Keratinocyte (primary cell): ENCODE measurements at regions not wholly inside any gene's neighbourhood (a gene's known extent, or its start where the extent isn't known, plus 50 kb on each side); places are given as distances from the start of the nearest gene placed in this dataset.

ENCODE experiments used
- DNase-seq: peaks from one replicate; pipeline ENCODE4 v3.0.0-alpha.2; 2011; ENCODE audit warnings: low read depth, missing footprints, low spot score
- FAIRE-seq: peaks from 2 replicates; lab custom pipeline; 2011; peaks lifted over from hg19 to GRCh38; lab: Jason Lieb, UNC
- H2AFZ ChIP-seq: 2 replicates; pipeline ENCODE4 v1.6.0; 2012; ENCODE audit warnings: low read length, control low read depth, inconsistent platforms; ENCODE audit not compliant: control insufficient read depth
- H3K27ac ChIP-seq: 2 replicates; pipeline ENCODE4 v1.5.1; 2011; ENCODE audit warnings: low read length; ENCODE audit not compliant: control insufficient read depth, insufficient read depth
- H3K27me3 ChIP-seq: 3 replicates; pipeline ENCODE4 v1.6.0; 2011; ENCODE audit warnings: low read length; ENCODE audit not compliant: control insufficient read depth, insufficient read depth; ENCODE audit errors: extremely low read depth
- H3K36me3 ChIP-seq, 2 experiments: 2 replicates in 1 of 2; 3 replicates in 1 of 2; pipeline ENCODE4 v1.5.1; 2011; ENCODE audit warnings: low read length in 2 of 2, mild to moderate bottlenecking in 1 of 2; ENCODE audit not compliant: control insufficient read depth in 2 of 2, insufficient read depth in 2 of 2; ENCODE audit errors: extremely low read depth in 1 of 2
- H3K4me1 ChIP-seq: 3 replicates; pipeline ENCODE4 v1.5.1; 2011; ENCODE audit warnings: low read length; ENCODE audit not compliant: control insufficient read depth, insufficient read depth; ENCODE audit errors: extremely low read depth
- H3K4me2 ChIP-seq: 3 replicates; pipeline ENCODE4 v1.6.0; 2011; ENCODE audit warnings: low read depth, low read length; ENCODE audit not compliant: control insufficient read depth, insufficient read depth; ENCODE audit errors: extremely low read depth
- H3K4me3 ChIP-seq, 3 experiments: fragments of 200-600 bp in 1 of 3; sonication (generic) in 1 of 3; 2 replicates in 2 of 3; 3 replicates in 1 of 3; pipeline ENCODE4 v1.5.1; 2011 to 2016; ENCODE audit warnings: low read length in 3 of 3, mild to moderate bottlenecking in 3 of 3, control low read depth in 2 of 3, inconsistent platforms in 1 of 3, low read depth in 1 of 3, mixed read lengths in 1 of 3, mixed run types in 1 of 3, moderate library complexity in 1 of 3; ENCODE audit not compliant: control insufficient read depth in 2 of 3, insufficient read depth in 2 of 3; ENCODE audit errors: extremely low read depth in 1 of 3
- H3K79me2 ChIP-seq: 2 replicates; pipeline ENCODE4 v1.6.0; 2012; ENCODE audit warnings: low read length; ENCODE audit not compliant: control insufficient read depth, insufficient read depth
- H3K9ac ChIP-seq: 3 replicates; pipeline ENCODE4 v1.6.0; 2011; ENCODE audit warnings: low read length; ENCODE audit not compliant: control insufficient read depth, insufficient read depth; ENCODE audit errors: extremely low read depth
- H3K9me1 ChIP-seq: 3 replicates; pipeline ENCODE4 v1.6.0; 2011; ENCODE audit warnings: low read length; ENCODE audit not compliant: control insufficient read depth, insufficient read depth; ENCODE audit errors: extremely low read depth
- H3K9me3 ChIP-seq: 2 replicates; pipeline ENCODE4 v1.5.1; 2012; ENCODE audit warnings: low read depth, low read length; ENCODE audit not compliant: control insufficient read depth
- H4K20me1 ChIP-seq: 3 replicates; pipeline ENCODE4 v1.6.0; 2011; ENCODE audit warnings: low read length; ENCODE audit not compliant: control insufficient read depth, insufficient read depth; ENCODE audit errors: extremely low read depth
- CTCF ChIP-seq, 3 experiments: IDR thresholded peaks in 1 of 3; conservative IDR thresholded peaks in 1 of 3; optimal IDR thresholded peaks in 1 of 3; 2 replicates in 2 of 3; 3 replicates in 1 of 3; pipeline versions ENCODE3 to v1.5.1; 2011; ENCODE audit warnings: low read length in 3 of 3, mild to moderate bottlenecking in 3 of 3, moderate library complexity in 2 of 3, control low read depth in 1 of 3, inconsistent platforms in 1 of 3; ENCODE audit not compliant: insufficient read depth in 2 of 3; ENCODE audit errors: extremely low read depth in 1 of 3
- EZH2 ChIP-seq: IDR thresholded peaks from one replicate; pipeline ENCODE4 v1.6.1; 2012; ENCODE audit warnings: inconsistent platforms, mild to moderate bottlenecking, low read length, moderate library complexity
- dilution Hi-C: fragments of 300-500 bp; cut with MboI; formaldehyde crosslinking; loops from one replicate; pipeline ENCODE4 v1.7.0; 2020; ENCODE audit warnings: low sequenced_read_pairs; ENCODE audit not compliant: extremely low pct_ligation_motif_present

- DNase-seq (no peak), FAIRE-seq (no peak)
- Histone ChIP-seq H4K20me1 (no peaks in the 10 kb centered on the region), H2AFZ (no peak overlapping the region), H3K27me3 (no peaks in the 10 kb centered on the region), H3K36me3 (no peaks in the 10 kb centered on the region), H3K9ac (no peak overlapping the region), H3K79me2 (no peaks in the 10 kb centered on the region), H3K4me2 (no peak overlapping the region), H3K4me1 (no peaks in the 10 kb centered on the region), H3K9me1 (no peaks in the 10 kb centered on the region), H3K4me3 (no peak overlapping the region), H3K27ac (no peak overlapping the region), H3K9me3 (peaks cover 18% of the 10 kb centered on the region)
- TF ChIP-seq EZH2 (no peak), CTCF (optimal IDR thresholded peaks at IDR 0.05 in 1 of 3, IDR thresholded peaks at IDR 0.05 in 1 of 3, conservative IDR thresholded peaks at IDR 0.05 in 1 of 3; ENCODE audit: extremely low read depth in 1 of 3, insufficient read depth in 2 of 3, low read length in 3 of 3) (no peak)
- dilution Hi-C loops, result no loop called here
Observed at GRCh38 chr11:70538641-70539359, 140.5 kb downstream of the CTTN start.

- H3K36me3 ChIP-seq, result no peaks in the 10 kb centered on the region
- no peak overlapping the region for H3K4me3 ChIP-seq
- H3K27ac ChIP-seq, result no peak overlapping the region
- no peaks in the 10 kb centered on the region for H3K9me1 ChIP-seq
- H3K27me3 ChIP-seq, result no peaks in the 10 kb centered on the region
- no peak for DNase-seq
- TF ChIP-seq CTCF (optimal IDR thresholded peaks at IDR 0.05 in 1 of 3, IDR thresholded peaks at IDR 0.05 in 1 of 3, conservative IDR thresholded peaks at IDR 0.05 in 1 of 3; ENCODE audit: extremely low read depth in 1 of 3, insufficient read depth in 2 of 3, low read length in 3 of 3) (no peak), EZH2 (no peak)
- dilution Hi-C loops, result no loop called here
- no peaks in the 10 kb centered on the region for H3K79me2 ChIP-seq
- no peaks in the 10 kb centered on the region for H3K4me1 ChIP-seq
- peaks cover 16% of the 10 kb centered on the region for H3K9me3 ChIP-seq
- no peak overlapping the region for H3K4me2 ChIP-seq
- H3K9ac ChIP-seq, result no peak overlapping the region
- no peak for FAIRE-seq
- no peaks in the 10 kb centered on the region for H4K20me1 ChIP-seq
- H2AFZ ChIP-seq, result no peak overlapping the region
Observed at GRCh38 chr11:70539360-70540095, 141.2 kb downstream of the CTTN start.
